ENCODE measurements at regions not wholly inside any gene's neighbourhood (a gene's known extent, or its start where the extent isn't known, plus 50 kb on each side); places are given as distances from the start of the nearest gene placed in this dataset.

GRCh38 chr18:5625076-5625475 is 81.3 kb upstream of the EPB41L3 start:
- peaks cover 18% of the 10 kb centered on the region for H3K4me1 ChIP-seq (ENCODE audit: control insufficient read depth, insufficient read depth, low read length)
- no peak overlapping the region for H3K27ac ChIP-seq (ENCODE audit: low read length)
- no peaks in the 10 kb centered on the region for H3K9me3 ChIP-seq (ENCODE audit: control insufficient read depth in 2 of 2, low read length in 2 of 2)
- H3K4me3 ChIP-seq (ENCODE audit: low read length in 2 of 2) = no peak overlapping the region
- no peak overlapping the region for H3K9ac ChIP-seq (ENCODE audit: low read length in 2 of 2)
- peaks cover 4 to 17% of the 10 kb centered on the region in 2 donors for H3K27me3 ChIP-seq (ENCODE audit: control insufficient read depth in 1 of 2, insufficient read depth in 2 of 2, low read length in 2 of 2)
- H3K36me3 ChIP-seq (ENCODE audit: control insufficient read depth in 2 of 2, insufficient read depth in 2 of 2, low read length in 2 of 2) = no peaks in the 10 kb centered on the region

GRCh38 chr18:5622905-5623304 is 79.1 kb upstream of the EPB41L3 start:
- Histone ChIP-seq H3K4me3 (ENCODE audit: low read length in 2 of 2) (no peak overlapping the region), H3K27me3 (ENCODE audit: control insufficient read depth in 1 of 2, insufficient read depth in 2 of 2, low read length in 2 of 2) (peaks cover 4 to 17% of the 10 kb centered on the region in 2 donors), H3K4me1 (ENCODE audit: control insufficient read depth, insufficient read depth, low read length) (peaks cover 2% of the 10 kb centered on the region), H3K36me3 (ENCODE audit: control insufficient read depth in 2 of 2, insufficient read depth in 2 of 2, low read length in 2 of 2) (no peaks in the 10 kb centered on the region), H3K27ac (ENCODE audit: low read length) (no peak overlapping the region), H3K9ac (ENCODE audit: low read length in 2 of 2) (no peak overlapping the region), H3K9me3 (ENCODE audit: control insufficient read depth in 2 of 2, low read length in 2 of 2) (no peaks in the 10 kb centered on the region)

- Histone ChIP-seq H3K27ac (ENCODE audit: low read length) (no peak overlapping the region), H3K36me3 (ENCODE audit: control insufficient read depth in 2 of 2, insufficient read depth in 2 of 2, low read length in 2 of 2) (no peaks in the 10 kb centered on the region), H3K27me3 (ENCODE audit: control insufficient read depth in 1 of 2, insufficient read depth in 2 of 2, low read length in 2 of 2) (peaks cover 0 to 3% of the 10 kb centered on the region in 2 donors), H3K9ac (ENCODE audit: low read length in 2 of 2) (no peak overlapping the region), H3K4me1 (ENCODE audit: control insufficient read depth, insufficient read depth, low read length) (no peaks in the 10 kb centered on the region), H3K9me3 (ENCODE audit: control insufficient read depth in 2 of 2, low read length in 2 of 2) (no peaks in the 10 kb centered on the region), H3K4me3 (ENCODE audit: low read length in 2 of 2) (no peak overlapping the region)
Measured at GRCh38 chr18:5620289-5620688, 76.5 kb upstream of the EPB41L3 start.

GRCh38 chr18:5619376-5619775 is 75.6 kb upstream of the EPB41L3 start:
- no peak overlapping the region for H3K9ac ChIP-seq (ENCODE audit: low read length in 2 of 2)
- no peak overlapping the region for H3K27ac ChIP-seq (ENCODE audit: low read length)
- H3K36me3 ChIP-seq (ENCODE audit: control insufficient read depth in 2 of 2, insufficient read depth in 2 of 2, low read length in 2 of 2) = no peaks in the 10 kb centered on the region
- no peak overlapping the region for H3K4me3 ChIP-seq (ENCODE audit: low read length in 2 of 2)
- peaks cover 0 to 2% of the 10 kb centered on the region in 2 donors for H3K27me3 ChIP-seq (ENCODE audit: control insufficient read depth in 1 of 2, insufficient read depth in 2 of 2, low read length in 2 of 2)
- H3K4me1 ChIP-seq (ENCODE audit: control insufficient read depth, insufficient read depth, low read length) = no peaks in the 10 kb centered on the region
- no peaks in the 10 kb centered on the region for H3K9me3 ChIP-seq (ENCODE audit: control insufficient read depth in 2 of 2, low read length in 2 of 2)

- Histone ChIP-seq H3K36me3 (ENCODE audit: control insufficient read depth in 2 of 2, insufficient read depth in 2 of 2, low read length in 2 of 2) (no peaks in the 10 kb centered on the region), H3K27me3 (ENCODE audit: control insufficient read depth in 1 of 2, insufficient read depth in 2 of 2, low read length in 2 of 2) (peaks cover 0 to 2% of the 10 kb centered on the region in 2 donors), H3K4me1 (ENCODE audit: control insufficient read depth, insufficient read depth, low read length) (no peaks in the 10 kb centered on the region), H3K9me3 (ENCODE audit: control insufficient read depth in 2 of 2, low read length in 2 of 2) (no peaks in the 10 kb centered on the region), H3K9ac (ENCODE audit: low read length in 2 of 2) (no peak overlapping the region), H3K4me3 (ENCODE audit: low read length in 2 of 2) (no peak overlapping the region), H3K27ac (ENCODE audit: low read length) (no peak overlapping the region)
Measured at GRCh38 chr18:5618047-5618688, 74.4 kb upstream of the EPB41L3 start.

- no peaks in the 10 kb centered on the region for H3K27me3 ChIP-seq (ENCODE audit: control insufficient read depth in 1 of 2, insufficient read depth in 2 of 2, low read length in 2 of 2)
Measured at GRCh38 chr18:5611221-5611620, 67.4 kb upstream of the EPB41L3 start.

GRCh38 chr18:5608846-5609245 is 65.0 kb upstream of the EPB41L3 start:
- H3K4me1 ChIP-seq (ENCODE audit: control insufficient read depth, insufficient read depth, low read length) = no peaks in the 10 kb centered on the region
- H3K4me3 ChIP-seq (ENCODE audit: low read length in 2 of 2) = no peak overlapping the region
- no peaks in the 10 kb centered on the region for H3K36me3 ChIP-seq (ENCODE audit: control insufficient read depth in 2 of 2, insufficient read depth in 2 of 2, low read length in 2 of 2)
- no peaks in the 10 kb centered on the region for H3K27me3 ChIP-seq (ENCODE audit: control insufficient read depth in 1 of 2, insufficient read depth in 2 of 2, low read length in 2 of 2)
- H3K27ac ChIP-seq (ENCODE audit: low read length) = no peak overlapping the region
- no peaks in the 10 kb centered on the region for H3K9me3 ChIP-seq (ENCODE audit: control insufficient read depth in 2 of 2, low read length in 2 of 2)
- no peak overlapping the region for H3K9ac ChIP-seq (ENCODE audit: low read length in 2 of 2)

More at GRCh38 chr18:5611221-5611620, 67.4 kb upstream of the EPB41L3 start:
- Histone ChIP-seq H3K27ac (ENCODE audit: low read length) (no peak overlapping the region), H3K4me1 (ENCODE audit: control insufficient read depth, insufficient read depth, low read length) (no peaks in the 10 kb centered on the region), H3K9me3 (ENCODE audit: control insufficient read depth in 2 of 2, low read length in 2 of 2) (no peaks in the 10 kb centered on the region), H3K36me3 (ENCODE audit: control insufficient read depth in 2 of 2, insufficient read depth in 2 of 2, low read length in 2 of 2) (no peaks in the 10 kb centered on the region), H3K4me3 (ENCODE audit: low read length in 2 of 2) (no peak overlapping the region), H3K9ac (ENCODE audit: low read length in 2 of 2) (no peak overlapping the region)

GRCh38 chr18:5606951-5607350 is 63.2 kb upstream of the EPB41L3 start:
- Histone ChIP-seq H3K4me3 (ENCODE audit: low read length in 2 of 2) (no peak overlapping the region), H3K36me3 (ENCODE audit: control insufficient read depth in 2 of 2, insufficient read depth in 2 of 2, low read length in 2 of 2) (no peaks in the 10 kb centered on the region)

GRCh38 chr18:5604778-5605177 is 61.0 kb upstream of the EPB41L3 start:
- no peaks in the 10 kb centered on the region for H3K9me3 ChIP-seq (ENCODE audit: control insufficient read depth in 2 of 2, low read length in 2 of 2)
- no peaks in the 10 kb centered on the region for H3K36me3 ChIP-seq (ENCODE audit: control insufficient read depth in 2 of 2, insufficient read depth in 2 of 2, low read length in 2 of 2)
- no peak overlapping the region for H3K4me3 ChIP-seq (ENCODE audit: low read length in 2 of 2)
- H3K27me3 ChIP-seq (ENCODE audit: control insufficient read depth in 1 of 2, insufficient read depth in 2 of 2, low read length in 2 of 2) = peaks cover 0 to 2% of the 10 kb centered on the region in 2 donors
- H3K27ac ChIP-seq (ENCODE audit: low read length) = no peak overlapping the region
- no peak overlapping the region for H3K9ac ChIP-seq (ENCODE audit: low read length in 2 of 2)
- no peaks in the 10 kb centered on the region for H3K4me1 ChIP-seq (ENCODE audit: control insufficient read depth, insufficient read depth, low read length)

More at GRCh38 chr18:5606951-5607350, 63.2 kb upstream of the EPB41L3 start:
- no peak overlapping the region for H3K27ac ChIP-seq (ENCODE audit: low read length)
- no peaks in the 10 kb centered on the region for H3K9me3 ChIP-seq (ENCODE audit: control insufficient read depth in 2 of 2, low read length in 2 of 2)
- H3K27me3 ChIP-seq (ENCODE audit: control insufficient read depth in 1 of 2, insufficient read depth in 2 of 2, low read length in 2 of 2) = peaks cover 0 to 2% of the 10 kb centered on the region in 2 donors
- no peak overlapping the region for H3K9ac ChIP-seq (ENCODE audit: low read length in 2 of 2)
- no peaks in the 10 kb centered on the region for H3K4me1 ChIP-seq (ENCODE audit: control insufficient read depth, insufficient read depth, low read length)

GRCh38 chr18:5603153-5603552 is 59.4 kb upstream of the EPB41L3 start:
- Histone ChIP-seq H3K4me1 (ENCODE audit: control insufficient read depth, insufficient read depth, low read length) (no peaks in the 10 kb centered on the region), H3K9ac (ENCODE audit: low read length in 2 of 2) (no peak overlapping the region), H3K36me3 (ENCODE audit: control insufficient read depth in 2 of 2, insufficient read depth in 2 of 2, low read length in 2 of 2) (no peaks in the 10 kb centered on the region), H3K27me3 (ENCODE audit: control insufficient read depth in 1 of 2, insufficient read depth in 2 of 2, low read length in 2 of 2) (peaks cover 0 to 4% of the 10 kb centered on the region in 2 donors), H3K27ac (ENCODE audit: low read length) (no peak overlapping the region), H3K4me3 (ENCODE audit: low read length in 2 of 2) (no peak overlapping the region), H3K9me3 (ENCODE audit: control insufficient read depth in 2 of 2, low read length in 2 of 2) (no peaks in the 10 kb centered on the region)

GRCh38 chr18:5601188-5601624 is 57.4 kb upstream of the EPB41L3 start:
- Histone ChIP-seq H3K27me3 (ENCODE audit: control insufficient read depth in 1 of 2, insufficient read depth in 2 of 2, low read length in 2 of 2) (peaks cover 0 to 4% of the 10 kb centered on the region in 2 donors), H3K36me3 (ENCODE audit: control insufficient read depth in 2 of 2, insufficient read depth in 2 of 2, low read length in 2 of 2) (no peaks in the 10 kb centered on the region), H3K27ac (ENCODE audit: low read length) (no peak overlapping the region), H3K4me3 (ENCODE audit: low read length in 2 of 2) (no peak overlapping the region), H3K9ac (ENCODE audit: low read length in 2 of 2) (no peak overlapping the region), H3K4me1 (ENCODE audit: control insufficient read depth, insufficient read depth, low read length) (no peaks in the 10 kb centered on the region), H3K9me3 (ENCODE audit: control insufficient read depth in 2 of 2, low read length in 2 of 2) (no peaks in the 10 kb centered on the region)

All from stomach smooth muscle (tissue), 2 donors.